ENCODE measurements at regions not wholly inside any gene's neighbourhood (a gene's known extent, or its start where the extent isn't known, plus 50 kb on each side); places are given as distances from the start of the nearest gene placed in this dataset.

DNA sequence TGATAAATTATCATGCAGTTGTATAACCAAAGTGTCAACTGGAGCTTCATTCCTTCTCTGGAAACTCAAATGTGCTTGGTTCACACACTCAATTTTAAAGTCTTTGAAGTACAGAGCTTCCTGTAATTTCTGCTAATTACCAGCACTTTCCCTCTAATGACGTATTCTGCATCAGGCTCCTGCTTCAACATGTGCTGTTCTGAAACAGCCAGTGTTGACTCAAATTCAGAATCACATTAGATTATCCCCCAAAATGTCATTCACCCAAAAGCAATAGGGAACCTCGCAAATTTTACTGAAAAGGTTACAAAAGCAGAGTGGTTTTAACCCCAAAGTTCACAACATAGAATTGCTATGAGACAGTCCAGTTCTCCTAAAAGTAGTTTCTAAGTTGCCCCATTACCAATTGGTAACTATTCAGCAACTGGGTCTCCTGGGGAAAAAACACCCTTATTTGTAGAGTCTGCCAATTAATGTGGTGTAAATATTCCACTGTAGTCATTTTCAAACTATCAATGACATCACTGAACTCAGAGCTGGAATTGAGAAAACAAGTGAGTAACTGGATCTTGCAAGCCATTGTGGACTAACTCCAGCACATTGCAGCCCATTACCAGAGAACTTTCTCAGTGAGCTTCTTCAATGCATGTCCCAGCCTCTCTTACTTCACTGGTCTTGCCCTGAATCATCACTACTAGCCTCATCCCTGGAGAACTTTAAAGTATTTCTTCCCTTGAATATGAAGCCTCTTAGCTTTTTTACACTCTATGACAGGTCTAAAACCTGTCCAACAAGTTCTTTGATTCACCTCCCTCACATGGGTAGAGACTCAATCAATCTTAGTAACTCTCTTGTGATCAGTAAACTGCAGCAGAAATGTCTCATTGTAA, 955.4 kb downstream of the EFNB2 start:
- no peak overlapping the region for H3K27ac ChIP-seq (ENCODE audit: insufficient read depth, low read length)
- H3K79me2 ChIP-seq (ENCODE audit: control insufficient read depth, insufficient read depth, low read length), result no peaks in the 10 kb centered on the region
- H3K27me3 ChIP-seq (ENCODE audit: control insufficient read depth, insufficient read depth, low read length), result no peaks in the 10 kb centered on the region
- no peak overlapping the region for H3K4me3 ChIP-seq (replicated peaks in 1 of 4; ENCODE audit: control extremely low read depth in 1 of 4, insufficient read depth in 1 of 4, low read depth in 3 of 4, low read length in 4 of 4)
- H4K20me1 ChIP-seq (ENCODE audit: control insufficient read depth, extremely low read depth, insufficient read depth, low read length), result no peaks in the 10 kb centered on the region
- H3K9ac ChIP-seq (ENCODE audit: insufficient read depth, low read length), result no peak overlapping the region
- H3K9me3 ChIP-seq (ENCODE audit: control insufficient read depth, insufficient read depth, low read depth, low read length), result no peaks in the 10 kb centered on the region
- H3K4me2 ChIP-seq (ENCODE audit: extremely low read depth, insufficient read depth, low read length), result no peak overlapping the region
- H3K4me1 ChIP-seq (ENCODE audit: control insufficient read depth, extremely low read depth, insufficient read depth, low read length), result no peaks in the 10 kb centered on the region
- no peaks in the 10 kb centered on the region for H3K36me3 ChIP-seq (ENCODE audit: control insufficient read depth, insufficient read depth, low read length)
- TF ChIP-seq, protein P1, sequence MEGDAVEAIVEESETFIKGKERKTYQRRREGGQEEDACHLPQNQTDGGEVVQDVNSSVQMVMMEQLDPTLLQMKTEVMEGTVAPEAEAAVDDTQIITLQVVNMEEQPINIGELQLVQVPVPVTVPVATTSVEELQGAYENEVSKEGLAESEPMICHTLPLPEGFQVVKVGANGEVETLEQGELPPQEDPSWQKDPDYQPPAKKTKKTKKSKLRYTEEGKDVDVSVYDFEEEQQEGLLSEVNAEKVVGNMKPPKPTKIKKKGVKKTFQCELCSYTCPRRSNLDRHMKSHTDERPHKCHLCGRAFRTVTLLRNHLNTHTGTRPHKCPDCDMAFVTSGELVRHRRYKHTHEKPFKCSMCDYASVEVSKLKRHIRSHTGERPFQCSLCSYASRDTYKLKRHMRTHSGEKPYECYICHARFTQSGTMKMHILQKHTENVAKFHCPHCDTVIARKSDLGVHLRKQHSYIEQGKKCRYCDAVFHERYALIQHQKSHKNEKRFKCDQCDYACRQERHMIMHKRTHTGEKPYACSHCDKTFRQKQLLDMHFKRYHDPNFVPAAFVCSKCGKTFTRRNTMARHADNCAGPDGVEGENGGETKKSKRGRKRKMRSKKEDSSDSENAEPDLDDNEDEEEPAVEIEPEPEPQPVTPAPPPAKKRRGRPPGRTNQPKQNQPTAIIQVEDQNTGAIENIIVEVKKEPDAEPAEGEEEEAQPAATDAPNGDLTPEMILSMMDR (conservative IDR thresholded peaks at IDR 0.05 in 1 of 2, IDR thresholded peaks at IDR 0.05 in 1 of 2; ENCODE audit: low read depth in 1 of 2, low read length in 2 of 2), result no peak
- TF ChIP-seq EZH2 (IDR thresholded peaks at IDR 0.05; ENCODE audit: low read length, missing control alignments), result no peak
- no peak overlapping the region for H2AFZ ChIP-seq (ENCODE audit: low read length)
- no peak for DNase-seq (ENCODE audit: low read depth in 2 of 2)

DNA sequence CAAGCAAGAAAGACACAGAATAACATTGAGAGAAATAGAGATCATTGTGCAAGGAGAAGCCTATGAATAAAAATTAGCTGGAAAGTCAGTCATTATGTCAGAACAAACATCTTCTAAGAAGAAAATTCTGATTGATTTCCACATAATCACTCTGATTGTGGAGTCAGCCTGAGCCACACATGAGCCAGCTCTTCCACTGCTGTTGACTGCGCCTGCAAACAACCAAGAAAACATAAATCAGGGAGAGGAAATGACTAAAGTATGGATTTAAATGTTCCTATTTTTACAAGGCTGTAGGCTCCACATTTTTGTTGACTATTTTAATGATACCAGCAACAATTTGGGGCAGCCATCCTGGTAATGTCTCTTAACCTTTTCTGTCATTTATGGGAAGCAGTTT, 962.3 kb downstream of the EFNB2 start:
- Histone ChIP-seq H3K9ac (ENCODE audit: insufficient read depth, low read length) (no peak overlapping the region), H3K79me2 (ENCODE audit: control insufficient read depth, insufficient read depth, low read length) (no peaks in the 10 kb centered on the region), H3K27me3 (ENCODE audit: control insufficient read depth, insufficient read depth, low read length) (no peaks in the 10 kb centered on the region), H2AFZ (ENCODE audit: low read length) (no peak overlapping the region), H4K20me1 (ENCODE audit: control insufficient read depth, extremely low read depth, insufficient read depth, low read length) (no peaks in the 10 kb centered on the region), H3K27ac (ENCODE audit: insufficient read depth, low read length) (no peak overlapping the region), H3K9me3 (ENCODE audit: control insufficient read depth, insufficient read depth, low read depth, low read length) (no peaks in the 10 kb centered on the region), H3K4me1 (ENCODE audit: control insufficient read depth, extremely low read depth, insufficient read depth, low read length) (no peaks in the 10 kb centered on the region), H3K4me2 (ENCODE audit: extremely low read depth, insufficient read depth, low read length) (no peak overlapping the region), H3K4me3 (replicated peaks in 1 of 4; ENCODE audit: control extremely low read depth in 1 of 4, insufficient read depth in 1 of 4, low read depth in 3 of 4, low read length in 4 of 4) (no peak overlapping the region), H3K36me3 (ENCODE audit: control insufficient read depth, insufficient read depth, low read length) (no peaks in the 10 kb centered on the region)
- TF ChIP-seq, protein P1 (conservative IDR thresholded peaks at IDR 0.05 in 1 of 2, IDR thresholded peaks at IDR 0.05 in 1 of 2; ENCODE audit: low read depth in 1 of 2, low read length in 2 of 2), result no peak
- TF ChIP-seq EZH2 (IDR thresholded peaks at IDR 0.05; ENCODE audit: low read length, missing control alignments), result no peak
- peak; percentile 9 to 25 for DNase-seq (ENCODE audit: low read depth in 2 of 2)

DNA sequence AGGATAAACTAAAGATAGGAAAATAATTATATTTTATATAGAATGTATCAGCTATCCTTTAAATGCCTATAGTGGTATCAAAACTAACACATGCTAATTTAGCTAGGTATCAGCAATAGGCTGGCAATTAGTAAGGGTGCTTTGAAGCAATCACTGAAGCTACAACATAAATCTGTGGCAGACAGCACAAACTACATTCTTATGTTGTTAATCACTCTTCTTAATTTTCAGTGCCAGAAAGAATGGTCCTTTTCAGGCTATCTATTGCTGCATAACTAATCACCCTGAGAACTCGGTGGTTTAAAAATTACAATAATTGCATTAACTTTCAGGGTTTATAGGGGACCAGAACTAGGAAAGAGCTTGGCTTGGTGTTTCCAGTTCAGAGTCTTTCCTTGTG, 963.1 kb downstream of the EFNB2 start:
- Histone ChIP-seq H3K4me2 (ENCODE audit: extremely low read depth, insufficient read depth, low read length) (no peak overlapping the region), H3K9me3 (ENCODE audit: control insufficient read depth, insufficient read depth, low read depth, low read length) (no peaks in the 10 kb centered on the region), H3K27me3 (ENCODE audit: control insufficient read depth, insufficient read depth, low read length) (no peaks in the 10 kb centered on the region), H2AFZ (ENCODE audit: low read length) (no peak overlapping the region), H3K79me2 (ENCODE audit: control insufficient read depth, insufficient read depth, low read length) (no peaks in the 10 kb centered on the region), H3K4me3 (replicated peaks in 1 of 4; ENCODE audit: control extremely low read depth in 1 of 4, insufficient read depth in 1 of 4, low read depth in 3 of 4, low read length in 4 of 4) (no peak overlapping the region), H3K4me1 (ENCODE audit: control insufficient read depth, extremely low read depth, insufficient read depth, low read length) (no peaks in the 10 kb centered on the region), H3K36me3 (ENCODE audit: control insufficient read depth, insufficient read depth, low read length) (no peaks in the 10 kb centered on the region), H3K27ac (ENCODE audit: insufficient read depth, low read length) (no peak overlapping the region), H4K20me1 (ENCODE audit: control insufficient read depth, extremely low read depth, insufficient read depth, low read length) (no peaks in the 10 kb centered on the region), H3K9ac (ENCODE audit: insufficient read depth, low read length) (no peak overlapping the region)
- peak; percentile 14 to 46 for DNase-seq (ENCODE audit: low read depth in 2 of 2)
- TF ChIP-seq, protein P1 (conservative IDR thresholded peaks at IDR 0.05 in 1 of 2, IDR thresholded peaks at IDR 0.05 in 1 of 2; ENCODE audit: low read depth in 1 of 2, low read length in 2 of 2), result no peak
- TF ChIP-seq EZH2 (IDR thresholded peaks at IDR 0.05; ENCODE audit: low read length, missing control alignments), result no peak
